Uterus (tissue), 2 donors: ENCODE measurements at regions not wholly inside any gene's neighbourhood (a gene's known extent, or its start where the extent isn't known, plus 50 kb on each side); places are given as distances from the start of the nearest gene placed in this dataset.

Experiments
- POLR2A ChIP-seq, 2 donors: fragments of 450-650 bp; IDR thresholded peaks; one replicate each; pipeline ENCODE4 v1.6.1; 2016; ENCODE audit warnings: antibody characterized with exemption in 2 of 2, mild to moderate bottlenecking in 1 of 2, moderate library complexity in 1 of 2
- TF ChIP-seq, protein P1 (sequence below), 4 experiments: fragments of 200-600 bp in 2 of 4; fragments of 450-650 bp in 2 of 4; sonication (generic) in 2 of 4; IDR thresholded peaks; one replicate each; pipeline ENCODE4 v1.5.1; 2016 to 2019; ENCODE audit warnings: antibody characterized with exemption in 4 of 4, mild to moderate bottlenecking in 2 of 4, moderate library complexity in 1 of 4

DNA sequence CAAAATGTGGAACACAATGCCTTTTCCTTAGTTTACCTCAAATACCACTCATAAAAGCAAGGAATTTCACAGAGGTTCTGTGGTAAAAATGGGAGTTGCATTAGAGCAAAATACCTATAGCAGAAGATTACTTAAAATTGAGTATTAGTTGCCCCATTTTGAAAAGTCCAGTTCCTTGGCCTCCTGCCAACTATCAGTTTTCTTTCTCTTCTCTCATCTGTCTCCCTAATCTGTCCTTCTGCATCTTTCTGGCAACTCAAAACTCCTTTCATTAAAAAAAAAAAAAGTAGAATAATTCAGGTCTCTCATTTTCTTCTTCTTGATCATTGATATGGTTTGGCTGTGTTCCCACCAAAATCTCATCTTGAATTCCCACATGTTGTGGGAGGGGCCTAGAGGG is 127.3 kb downstream of the ATP23 start:
- no peak for TF ChIP-seq POLR2A (IDR thresholded peaks at IDR 0.05)
- TF ChIP-seq, protein P1, sequence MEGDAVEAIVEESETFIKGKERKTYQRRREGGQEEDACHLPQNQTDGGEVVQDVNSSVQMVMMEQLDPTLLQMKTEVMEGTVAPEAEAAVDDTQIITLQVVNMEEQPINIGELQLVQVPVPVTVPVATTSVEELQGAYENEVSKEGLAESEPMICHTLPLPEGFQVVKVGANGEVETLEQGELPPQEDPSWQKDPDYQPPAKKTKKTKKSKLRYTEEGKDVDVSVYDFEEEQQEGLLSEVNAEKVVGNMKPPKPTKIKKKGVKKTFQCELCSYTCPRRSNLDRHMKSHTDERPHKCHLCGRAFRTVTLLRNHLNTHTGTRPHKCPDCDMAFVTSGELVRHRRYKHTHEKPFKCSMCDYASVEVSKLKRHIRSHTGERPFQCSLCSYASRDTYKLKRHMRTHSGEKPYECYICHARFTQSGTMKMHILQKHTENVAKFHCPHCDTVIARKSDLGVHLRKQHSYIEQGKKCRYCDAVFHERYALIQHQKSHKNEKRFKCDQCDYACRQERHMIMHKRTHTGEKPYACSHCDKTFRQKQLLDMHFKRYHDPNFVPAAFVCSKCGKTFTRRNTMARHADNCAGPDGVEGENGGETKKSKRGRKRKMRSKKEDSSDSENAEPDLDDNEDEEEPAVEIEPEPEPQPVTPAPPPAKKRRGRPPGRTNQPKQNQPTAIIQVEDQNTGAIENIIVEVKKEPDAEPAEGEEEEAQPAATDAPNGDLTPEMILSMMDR (IDR thresholded peaks at IDR 0.05): no peak
